Neural cell (in vitro differentiated cells): ENCODE measurements at regions not wholly inside any gene's neighbourhood (a gene's known extent, or its start where the extent isn't known, plus 50 kb on each side); places are given as distances from the start of the nearest gene placed in this dataset.

Experiments used
- CTCF ChIP-seq: fragments of 450-650 bp; IDR thresholded peaks from 2 replicates; pipeline ENCODE4 v1.5.1; 2014; ENCODE audit warnings: antibody characterized with exemption, mild to moderate bottlenecking, moderate library complexity; ENCODE audit not compliant: poor library complexity, severe bottlenecking
- EP300 ChIP-seq: fragments of 450-650 bp; conservative IDR thresholded peaks from 2 replicates; pipeline ENCODE4 v1.6.1; 2014; ENCODE audit warnings: antibody characterized with exemption, mild to moderate bottlenecking, moderate library complexity; ENCODE audit not compliant: poor library complexity, severe bottlenecking
- EZH2 ChIP-seq: fragments of 200-600, 300-800 bp; shearing (Covaris generic), sonication (generic); IDR thresholded peaks from 2 replicates; pipeline ENCODE4 v1.6.1; 2014; ENCODE audit warnings: antibody characterized with exemption, low read length, borderline replicate concordance, mild to moderate bottlenecking; ENCODE audit not compliant: insufficient read depth, poor library complexity, severe bottlenecking
- POLR2AphosphoS5 ChIP-seq: IDR thresholded peaks from 2 replicates; pipeline ENCODE4 v1.6.1; 2012
- REST ChIP-seq: IDR thresholded peaks from 2 replicates; pipeline ENCODE4 v1.6.1; 2012; ENCODE audit warnings: borderline replicate concordance
- TAF1 ChIP-seq: IDR thresholded peaks from 2 replicates; pipeline ENCODE4 v1.6.1; 2012; ENCODE audit warnings: low read depth

DNA sequence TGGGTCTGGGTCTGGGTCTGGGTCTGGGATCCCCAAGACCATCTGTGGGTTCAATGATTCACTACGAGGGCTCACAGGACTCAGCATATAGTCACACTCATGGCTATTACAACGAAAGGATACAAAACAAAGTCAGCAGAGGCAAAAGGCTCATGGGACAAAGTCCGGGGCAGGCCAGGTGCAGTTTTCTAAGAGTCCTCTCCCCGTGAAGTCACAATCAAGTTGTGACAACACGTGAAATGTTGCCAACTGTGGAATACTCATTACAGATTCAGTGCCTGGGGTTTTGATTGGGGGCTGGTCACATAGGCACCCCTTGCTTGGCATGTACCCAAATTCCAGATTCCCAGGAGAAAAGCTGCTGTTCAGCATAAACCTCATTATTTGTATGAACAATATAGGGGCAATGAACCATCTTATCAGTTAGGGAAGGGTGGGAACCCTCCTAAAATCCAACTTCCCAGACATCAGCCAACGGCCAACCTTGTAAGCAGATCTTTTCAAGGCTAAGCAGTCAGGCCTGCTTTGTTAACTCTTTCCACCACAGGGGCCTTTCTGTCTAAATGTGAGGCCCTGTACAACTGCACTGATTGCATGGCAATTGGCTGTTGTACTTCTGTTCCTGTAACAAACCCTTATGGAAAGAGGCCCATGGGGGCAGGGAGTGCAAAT lies 58.2 kb upstream of the DIPK2B start:
- no peak for TF ChIP-seq CTCF
- TF ChIP-seq POLR2AphosphoS5, result no peak
- TF ChIP-seq REST, result no peak
- no peak for TF ChIP-seq EP300
- no peak for TF ChIP-seq EZH2
- no peak for TF ChIP-seq TAF1
